Endothelial cell of umbilical vein (primary cell): ENCODE measurements at regions not wholly inside any gene's neighbourhood (a gene's known extent, or its start where the extent isn't known, plus 50 kb on each side); places are given as distances from the start of the nearest gene placed in this dataset.
"Not testable (repeated sequence)": the region's sequence is repeated elsewhere in the genome, so short reads cannot be mapped to it uniquely, and the experiment has no call there.

ENCODE experiments used
- BruUV-seq: library from RNA; stranded (reverse); fragments of 400-500 nt; replicated peaks from 2 replicates; lab custom pipeline; 2021; lab: Mats Ljungman, UMichigan
- CTCF ChIA-PET: fragments of 300-600, 350-600 bp; sonication (Branson Sonifier 250); formaldehyde crosslinking; loops from one replicate; lab custom pipeline; 2021; ENCODE audit warnings: antibody characterized with exemption, inconsistent platforms; lab: Charles Lee
- POLR2A ChIA-PET: fragments of 300-600, 350-600 bp; sonication (Branson Sonifier 250); formaldehyde crosslinking; loops from one replicate; lab custom pipeline; 2021; ENCODE audit warnings: antibody characterized with exemption, inconsistent platforms; lab: Charles Lee
- DNase-seq: peaks from one replicate; pipeline ENCODE4 v3.0.0-alpha.2; 2011; ENCODE audit warnings: low read depth, low spot score
- FAIRE-seq: peaks from 2 replicates; lab custom pipeline; 2011; peaks lifted over from hg19 to GRCh38; lab: Jason Lieb, UNC
- H2AFZ ChIP-seq: 2 replicates; pipeline ENCODE4 v1.6.0; 2012; ENCODE audit warnings: low read depth, low read length, control low read depth, inconsistent platforms
- H3K27ac ChIP-seq: 2 replicates; pipeline ENCODE4 v1.5.1; 2011; ENCODE audit warnings: low read depth, mild to moderate bottlenecking, control low read depth, low read length, moderate library complexity; ENCODE audit not compliant: insufficient read depth
- H3K27me3 ChIP-seq, 2 experiments: 2 replicates each; pipeline versions ENCODE4 v1.6.0 to v1.6.1; 2011; ENCODE audit warnings: low read length in 2 of 2, mixed read lengths in 1 of 2; ENCODE audit not compliant: control insufficient read depth in 2 of 2, insufficient read depth in 2 of 2
- H3K36me3 ChIP-seq, 2 experiments: 2 replicates in 1 of 2; 3 replicates in 1 of 2; pipeline ENCODE4 v1.5.1; 2011; ENCODE audit warnings: low read length in 2 of 2, mild to moderate bottlenecking in 1 of 2, moderate library complexity in 1 of 2; ENCODE audit not compliant: control insufficient read depth in 2 of 2, insufficient read depth in 2 of 2; ENCODE audit errors: extremely low read depth in 1 of 2
- H3K4me1 ChIP-seq: 3 replicates; pipeline ENCODE4 v1.5.1; 2011; ENCODE audit warnings: mild to moderate bottlenecking, low read length; ENCODE audit not compliant: control insufficient read depth, insufficient read depth; ENCODE audit errors: extremely low read depth
- H3K4me2 ChIP-seq: 2 replicates; pipeline ENCODE4 v1.6.1; 2011; ENCODE audit warnings: low read length, control low read depth, mixed read lengths; ENCODE audit not compliant: insufficient read depth
- H3K4me3 ChIP-seq, 3 experiments: fragments of 200-600 bp in 1 of 3; sonication (generic), shearing (Covaris generic) in 1 of 3; replicated peaks in 1 of 3; 2 replicates each; pipeline ENCODE4 v1.5.1; 2011 to 2016; ENCODE audit warnings: control low read depth in 3 of 3, low read length in 3 of 3, mild to moderate bottlenecking in 2 of 3, inconsistent platforms in 1 of 3, low read depth in 1 of 3, moderate library complexity in 1 of 3; ENCODE audit not compliant: insufficient read depth in 1 of 3
- H3K79me2 ChIP-seq: 2 replicates; pipeline ENCODE4 v1.6.0; 2012; ENCODE audit warnings: low read length, inconsistent platforms; ENCODE audit not compliant: control insufficient read depth, insufficient read depth
- H3K9ac ChIP-seq: replicated peaks from 2 replicates; pipeline ENCODE3; 2011; ENCODE audit warnings: low read length, control low read depth; ENCODE audit not compliant: insufficient read depth; ENCODE audit errors: extremely low read depth
- H3K9me1 ChIP-seq: replicated peaks from 3 replicates; pipeline ENCODE4 v1.6.0; 2011; ENCODE audit warnings: mild to moderate bottlenecking, low read length; ENCODE audit not compliant: control insufficient read depth, insufficient read depth; ENCODE audit errors: extremely low read depth
- H3K9me3 ChIP-seq: replicated peaks from 2 replicates; pipeline ENCODE4 v1.5.1; 2012; ENCODE audit warnings: low read length, inconsistent platforms; ENCODE audit not compliant: control insufficient read depth, insufficient read depth
- H4K20me1 ChIP-seq: replicated peaks from 2 replicates; pipeline ENCODE3; 2011; ENCODE audit warnings: mild to moderate bottlenecking, low read length; ENCODE audit not compliant: control insufficient read depth, insufficient read depth; ENCODE audit errors: extremely low read depth
- CTCF ChIP-seq, 2 donors: IDR thresholded peaks; 1 replicate in 1 of 2; 2 replicates in 1 of 2; pipeline ENCODE4 v1.5.1; 2011; ENCODE audit warnings: low read length in 2 of 2, mild to moderate bottlenecking in 2 of 2, moderate library complexity in 2 of 2, control low read depth in 1 of 2, inconsistent platforms in 1 of 2, low read depth in 1 of 2; ENCODE audit not compliant: insufficient read depth in 1 of 2; ENCODE audit errors: extremely low read depth in 1 of 2
- EZH2 ChIP-seq: IDR thresholded peaks from 2 replicates; pipeline ENCODE4 v1.6.1; 2012; ENCODE audit warnings: borderline replicate concordance, low read depth, mild to moderate bottlenecking, moderate library complexity, low read length, inconsistent platforms; ENCODE audit not compliant: severe bottlenecking
- FOS ChIP-seq: IDR thresholded peaks from 2 replicates; pipeline ENCODE4 v1.6.1; 2011; ENCODE audit warnings: mild to moderate bottlenecking, low read length, moderate library complexity, borderline replicate concordance; ENCODE audit not compliant: insufficient read depth
- GATA2 ChIP-seq: IDR thresholded peaks from 2 replicates; pipeline ENCODE4 v1.7.0; 2011; ENCODE audit warnings: low read depth, mild to moderate bottlenecking, moderate library complexity, mixed read lengths, low read length; ENCODE audit not compliant: insufficient read length, insufficient read depth
- JUN ChIP-seq: IDR thresholded peaks from 2 replicates; pipeline ENCODE4 v1.6.1; 2011; ENCODE audit warnings: borderline replicate concordance, low read depth; ENCODE audit not compliant: insufficient read length, insufficient read depth
- MAX ChIP-seq: IDR thresholded peaks from 2 replicates; pipeline ENCODE4 v1.6.1; 2011; ENCODE audit not compliant: insufficient read depth, insufficient read length
- MYC ChIP-seq: IDR thresholded peaks from one replicate; pipeline ENCODE4 v1.6.1; 2011; ENCODE audit warnings: mild to moderate bottlenecking, low read depth, low read length
- POLR2A ChIP-seq: IDR thresholded peaks from 2 replicates; pipeline ENCODE4 v1.6.1; 2012; ENCODE audit warnings: low read depth, mild to moderate bottlenecking, control low read depth, low read length
- POLR2AphosphoS5 ChIP-seq: IDR thresholded peaks from 2 replicates; pipeline ENCODE4 v1.6.1; 2012; ENCODE audit warnings: low read depth, mild to moderate bottlenecking, control low read depth, low read length, moderate library complexity; ENCODE audit not compliant: insufficient read depth
- dilution Hi-C: fragments of 300-500 bp; cut with MboI; formaldehyde crosslinking; loops from one replicate; pipeline ENCODE4 v1.15.0; 2019; ENCODE audit warnings: low sequenced_read_pairs; ENCODE audit not compliant: extremely low pct_ligation_motif_present
- intact Hi-C: fragments of 100-400 bp; cut with micrococcal nuclease; formaldehyde crosslinking; loops from one replicate; pipeline ENCODE4 v1.10.0; 2022

GRCh38 chr4:148842843-148843242, 400.6 kb upstream of the NR3C2 start:
- H3K4me2 ChIP-seq: no peak overlapping the region
- no peaks in the 10 kb centered on the region for H4K20me1 ChIP-seq
- H3K9me1 ChIP-seq: no peaks in the 10 kb centered on the region
- H3K9ac ChIP-seq: no peak overlapping the region
- FAIRE-seq (no peak), DNase-seq (no peak)
- ChIA-PET POLR2A (no interaction called here), CTCF (no interaction called here)
- intact Hi-C loops: no loop called here
- TF ChIP-seq EZH2 (no peak), MAX (no peak), FOS (no peak), JUN (no peak), MYC (no peak), POLR2A (no peak), GATA2 (no peak), POLR2AphosphoS5 (no peak), CTCF (IDR thresholded peaks at IDR 0.05; ENCODE audit: extremely low read depth in 1 of 2, insufficient read depth in 1 of 2, low read depth in 1 of 2, low read length in 2 of 2) (no peak)
- H3K4me1 ChIP-seq: no peaks in the 10 kb centered on the region
- dilution Hi-C loops: no loop called here
- no peaks in the 10 kb centered on the region for H3K79me2 ChIP-seq
- H3K27ac ChIP-seq: no peak overlapping the region
- no peaks in the 10 kb centered on the region for H3K36me3 ChIP-seq
- no peak overlapping the region for H3K4me3 ChIP-seq
- no TSS peak for BruUV-seq
- no peaks in the 10 kb centered on the region for H3K27me3 ChIP-seq
- H3K9me3 ChIP-seq: no peaks in the 10 kb centered on the region
- no peak overlapping the region for H2AFZ ChIP-seq

- BruUV-seq, H3K27me3 ChIP-seq, H2AFZ ChIP-seq, DNase-seq, H3K4me3 ChIP-seq, H3K4me2 ChIP-seq, H4K20me1 ChIP-seq, dilution Hi-C loops, FAIRE-seq, H3K36me3 ChIP-seq, H3K79me2 ChIP-seq, H3K9ac ChIP-seq, POLR2A ChIA-PET, H3K27ac ChIP-seq, H3K9me3 ChIP-seq, H3K9me1 ChIP-seq, CTCF ChIA-PET: not testable (repeated sequence)
- intact Hi-C loops: loop anchor here (2.0 to 10.0 kb wide), 2 partner anchors 15 to 483 kb away; no protein-coding TSS in a partner anchor
- H3K4me1 ChIP-seq: peaks cover 29% of the 10 kb centered on the region
Measured at GRCh38 chr4:148837571-148837970, 395.4 kb upstream of the NR3C2 start.
